Muscle layer of colon (tissue), 2 donors: ENCODE measurements at regions not wholly inside any gene's neighbourhood (a gene's known extent, or its start where the extent isn't known, plus 50 kb on each side); places are given as distances from the start of the nearest gene placed in this dataset.

Experiments
- H3K27ac ChIP-seq: one replicate; pipeline ENCODE4 v1.7.0; 2013; ENCODE audit warnings: low read depth, mild to moderate bottlenecking, low read length, moderate library complexity
- H3K27me3 ChIP-seq, 2 donors: one replicate each; pipeline ENCODE4 v1.7.0; 2013; ENCODE audit warnings: low read length in 2 of 2, mild to moderate bottlenecking in 2 of 2; ENCODE audit not compliant: insufficient read depth in 2 of 2, control insufficient read depth in 1 of 2
- H3K36me3 ChIP-seq: one replicate; pipeline ENCODE4 v1.7.0; 2013; ENCODE audit warnings: mild to moderate bottlenecking, low read length; ENCODE audit not compliant: insufficient read depth
- H3K4me1 ChIP-seq: one replicate; pipeline ENCODE4 v1.7.0; 2013; ENCODE audit warnings: mild to moderate bottlenecking, low read length; ENCODE audit not compliant: insufficient read depth
- H3K4me3 ChIP-seq, 2 donors: one replicate each; pipeline ENCODE4 v1.7.0; 2013; ENCODE audit warnings: low read length in 2 of 2, low read depth in 1 of 2, mild to moderate bottlenecking in 1 of 2, moderate library complexity in 1 of 2
- H3K9ac ChIP-seq: one replicate; pipeline ENCODE4 v1.7.0; 2013; ENCODE audit warnings: low read length
- H3K9me3 ChIP-seq: one replicate; pipeline ENCODE4 v1.7.0; 2013; ENCODE audit warnings: mild to moderate bottlenecking, low read length
- donor health status: abdominal sarcoma.
- donor health status: Adenocarcinoma of cecum.

DNA sequence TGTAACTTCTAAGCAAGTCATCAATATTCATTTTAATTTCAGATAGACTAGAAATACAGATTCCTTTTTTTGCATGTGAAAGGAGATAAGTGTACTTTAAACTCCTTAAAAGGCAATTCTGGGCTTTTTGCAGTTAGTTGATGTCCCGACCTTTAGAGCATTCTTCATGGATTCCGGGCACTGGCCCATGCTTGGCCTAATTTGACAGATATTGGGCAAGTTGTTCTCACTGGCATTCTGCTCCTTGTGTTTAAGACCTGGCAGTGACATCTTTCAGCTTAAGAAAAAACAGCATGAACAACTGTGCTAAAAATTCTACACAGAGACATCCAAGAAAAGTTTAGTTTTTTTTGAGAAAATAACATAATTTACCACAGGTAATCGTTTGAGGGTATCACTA lies 1037.2 kb downstream of the PCDH18 start:
- H3K4me1 ChIP-seq, result no peaks in the 10 kb centered on the region
- no peak overlapping the region for H3K27ac ChIP-seq
- H3K36me3 ChIP-seq, result no peaks in the 10 kb centered on the region
- H3K9ac ChIP-seq, result no peak overlapping the region
- no peaks in the 10 kb centered on the region for H3K9me3 ChIP-seq
- H3K27me3 ChIP-seq, result no peaks in the 10 kb centered on the region
- H3K4me3 ChIP-seq, result no peak overlapping the region

DNA sequence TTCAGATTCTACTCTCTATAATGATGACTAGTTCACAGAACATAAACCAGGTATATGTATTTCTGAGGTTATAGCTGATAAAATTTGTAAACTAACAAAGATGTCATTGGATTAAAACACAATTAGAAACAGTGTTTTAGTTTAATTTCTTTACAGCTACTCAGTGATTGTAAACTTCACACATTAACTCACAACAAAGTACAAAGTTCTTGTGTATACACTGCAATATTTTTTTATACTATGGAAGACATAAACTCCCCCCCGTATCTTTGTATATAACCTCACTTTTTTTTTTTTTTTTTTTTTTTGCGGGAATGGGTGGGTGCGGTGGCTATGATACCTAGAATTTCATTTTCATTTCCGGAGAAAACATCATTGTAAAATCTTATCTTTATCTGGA lies 1043.2 kb downstream of the PCDH18 start:
- no peak overlapping the region for H3K4me3 ChIP-seq
- H3K27ac ChIP-seq, result no peak overlapping the region
- no peak overlapping the region for H3K9ac ChIP-seq
- H3K36me3 ChIP-seq, result no peaks in the 10 kb centered on the region
- no peaks in the 10 kb centered on the region for H3K27me3 ChIP-seq
- H3K9me3 ChIP-seq, result no peaks in the 10 kb centered on the region
- no peaks in the 10 kb centered on the region for H3K4me1 ChIP-seq

DNA sequence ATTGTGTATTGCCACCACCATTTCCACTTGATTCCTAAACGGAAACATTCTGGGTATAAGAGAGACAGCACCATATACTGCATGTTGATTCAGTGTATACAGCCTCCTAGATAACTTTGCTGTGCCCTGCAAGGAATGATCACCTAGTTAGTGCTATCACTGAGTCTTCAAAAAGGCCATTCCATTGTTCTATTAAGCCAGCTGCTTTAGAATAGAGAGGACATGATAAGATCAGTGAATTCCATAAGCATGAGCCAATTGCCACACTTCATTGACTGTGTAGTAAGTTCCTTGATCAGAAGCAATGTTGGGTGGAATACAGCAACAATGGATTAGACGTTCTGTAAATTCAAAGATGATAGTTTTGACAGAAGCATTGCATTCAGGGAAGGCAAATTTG lies 1047.3 kb downstream of the PCDH18 start:
- H3K27me3 ChIP-seq, result no peaks in the 10 kb centered on the region
- no peak overlapping the region for H3K9ac ChIP-seq
- H3K4me1 ChIP-seq, result no peaks in the 10 kb centered on the region
- no peak overlapping the region for H3K4me3 ChIP-seq
- no peak overlapping the region for H3K27ac ChIP-seq
- H3K36me3 ChIP-seq, result no peaks in the 10 kb centered on the region
- H3K9me3 ChIP-seq, result no peaks in the 10 kb centered on the region

DNA sequence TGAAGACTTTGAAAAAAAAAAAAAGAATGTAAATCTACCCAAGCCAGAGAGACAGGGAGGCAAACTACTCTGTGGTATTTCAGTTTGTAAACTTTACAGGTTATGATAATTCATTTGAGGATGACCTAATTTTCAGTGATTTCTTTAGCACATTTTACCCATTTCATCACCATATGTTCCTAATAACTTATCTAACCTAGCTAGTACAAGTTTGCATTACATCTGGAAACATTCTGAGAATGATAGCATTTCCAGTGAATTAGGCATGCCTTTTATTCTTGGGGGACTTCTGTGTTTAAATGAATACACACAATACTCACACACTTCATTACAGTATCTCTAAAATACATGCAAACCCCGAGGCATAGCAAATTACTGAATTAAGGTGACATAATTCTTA lies 1055.5 kb downstream of the PCDH18 start:
- Histone ChIP-seq H3K27me3 (no peaks in the 10 kb centered on the region), H3K27ac (no peak overlapping the region), H3K36me3 (no peaks in the 10 kb centered on the region), H3K4me3 (no peak overlapping the region), H3K9me3 (no peaks in the 10 kb centered on the region), H3K9ac (no peak overlapping the region), H3K4me1 (no peaks in the 10 kb centered on the region)

DNA sequence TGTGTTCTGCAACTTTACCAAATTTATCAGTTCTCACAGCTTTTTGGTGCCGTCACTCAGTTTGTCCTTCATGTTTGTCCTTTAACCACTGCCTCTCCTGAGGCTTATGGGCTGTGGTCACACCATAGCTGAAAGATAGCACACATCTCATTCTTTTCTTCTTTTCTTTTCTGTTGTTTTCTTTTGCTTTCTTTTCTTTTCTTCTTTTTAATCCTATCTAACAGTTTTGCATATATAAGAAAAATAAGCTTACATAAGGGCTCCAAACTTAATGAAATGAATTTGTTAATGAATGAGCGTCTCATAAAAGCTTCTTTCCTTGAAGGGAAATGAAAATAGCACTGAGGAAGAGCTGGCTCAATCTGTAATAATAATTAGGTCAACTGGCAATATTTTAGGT lies 1061.2 kb downstream of the PCDH18 start:
- Histone ChIP-seq H3K9ac (no peak overlapping the region), H3K9me3 (no peaks in the 10 kb centered on the region), H3K27me3 (no peaks in the 10 kb centered on the region), H3K4me3 (no peak overlapping the region), H3K4me1 (no peaks in the 10 kb centered on the region), H3K27ac (no peak overlapping the region), H3K36me3 (no peaks in the 10 kb centered on the region)

DNA sequence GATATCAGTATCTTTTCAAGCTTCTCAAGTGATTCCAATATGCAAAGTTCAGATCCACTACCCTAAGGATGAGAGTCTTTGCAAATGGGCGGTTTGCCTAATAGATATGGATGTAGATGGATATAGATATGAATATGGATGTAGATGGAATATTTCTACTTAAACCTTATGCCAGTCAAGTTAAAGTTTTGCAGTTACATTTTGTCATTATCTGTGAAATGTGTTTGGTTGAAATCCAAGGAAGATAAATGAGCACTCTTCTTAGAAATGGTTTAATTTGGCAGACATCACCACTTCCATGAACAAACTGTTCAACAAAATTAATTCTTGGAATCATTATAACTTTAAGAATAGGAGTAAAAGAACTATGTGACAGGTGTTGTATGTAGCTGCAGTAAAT lies 1066.6 kb downstream of the PCDH18 start:
- no peak overlapping the region for H3K27ac ChIP-seq
- H3K4me1 ChIP-seq, result no peaks in the 10 kb centered on the region
- H3K36me3 ChIP-seq, result no peaks in the 10 kb centered on the region
- no peaks in the 10 kb centered on the region for H3K27me3 ChIP-seq
- H3K4me3 ChIP-seq, result no peak overlapping the region
- no peaks in the 10 kb centered on the region for H3K9me3 ChIP-seq
- no peak overlapping the region for H3K9ac ChIP-seq

DNA sequence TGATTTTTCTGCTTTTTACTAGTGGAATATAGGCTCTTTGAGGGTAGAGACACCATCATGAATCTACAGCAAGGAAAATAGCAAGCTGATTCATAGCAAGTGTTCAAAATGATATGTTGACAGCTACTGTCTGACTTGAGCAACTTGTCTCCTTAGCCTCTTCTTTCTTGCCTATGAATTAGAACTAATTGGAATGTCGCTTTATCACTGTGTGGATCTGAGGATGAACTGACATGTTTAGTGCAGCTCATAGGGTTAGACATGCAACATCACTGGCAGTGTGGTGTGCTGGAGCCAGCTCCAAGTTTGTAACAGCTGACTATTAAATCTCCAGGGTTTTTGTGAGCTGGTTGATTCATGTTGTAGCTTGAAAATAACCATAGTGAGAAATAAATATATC lies 1068.4 kb downstream of the PCDH18 start:
- no peaks in the 10 kb centered on the region for H3K4me1 ChIP-seq
- no peaks in the 10 kb centered on the region for H3K27me3 ChIP-seq
- H3K36me3 ChIP-seq, result no peaks in the 10 kb centered on the region
- no peak overlapping the region for H3K27ac ChIP-seq
- H3K9ac ChIP-seq, result no peak overlapping the region
- H3K4me3 ChIP-seq, result no peak overlapping the region
- no peaks in the 10 kb centered on the region for H3K9me3 ChIP-seq

DNA sequence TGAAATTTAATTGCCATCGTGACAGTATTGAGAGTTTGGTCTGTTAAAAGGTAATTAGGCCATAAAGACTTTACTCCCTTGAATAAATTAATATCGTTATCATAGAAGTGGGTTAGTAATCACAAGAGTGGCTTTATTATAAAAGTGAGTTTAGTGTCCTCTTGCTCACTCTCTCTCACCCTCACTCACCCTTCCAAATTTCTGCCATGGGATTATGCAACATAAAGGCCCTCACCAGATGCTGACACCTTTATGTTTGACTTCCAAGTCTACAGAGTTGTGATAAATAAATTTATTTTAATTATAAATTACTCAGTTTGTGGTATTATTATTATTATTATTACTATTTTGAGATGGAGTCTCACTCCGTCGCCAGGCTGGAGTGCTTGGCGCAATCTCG lies 1070.8 kb downstream of the PCDH18 start:
- no peak overlapping the region for H3K27ac ChIP-seq
- no peaks in the 10 kb centered on the region for H3K4me1 ChIP-seq
- no peaks in the 10 kb centered on the region for H3K36me3 ChIP-seq
- no peaks in the 10 kb centered on the region for H3K9me3 ChIP-seq
- no peaks in the 10 kb centered on the region for H3K27me3 ChIP-seq
- no peak overlapping the region for H3K9ac ChIP-seq
- no peak overlapping the region for H3K4me3 ChIP-seq

DNA sequence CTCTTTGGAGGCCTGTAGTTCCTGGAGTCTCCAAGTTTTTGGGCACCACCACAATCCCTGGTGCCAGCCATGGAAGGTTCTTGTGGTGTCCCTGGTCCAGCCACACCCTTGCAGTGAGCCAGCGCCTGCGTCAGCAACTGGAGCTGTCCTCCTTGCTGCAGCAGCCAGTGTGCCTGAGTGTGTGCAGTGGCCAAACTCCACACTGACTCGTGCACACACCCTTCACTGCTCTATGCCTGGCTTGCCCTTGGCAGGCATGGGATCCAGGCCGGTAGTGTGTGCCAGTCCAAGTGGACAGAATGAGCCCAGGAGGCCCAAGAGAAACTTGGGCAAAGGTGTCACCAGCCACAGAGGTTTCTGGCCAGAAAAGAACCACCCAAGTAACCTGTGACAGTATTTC lies 1074.0 kb downstream of the PCDH18 start:
- Histone ChIP-seq H3K36me3 (no peaks in the 10 kb centered on the region), H3K27ac (no peak overlapping the region), H3K4me1 (no peaks in the 10 kb centered on the region), H3K27me3 (no peaks in the 10 kb centered on the region), H3K9me3 (no peaks in the 10 kb centered on the region), H3K4me3 (no peak overlapping the region), H3K9ac (no peak overlapping the region)

DNA sequence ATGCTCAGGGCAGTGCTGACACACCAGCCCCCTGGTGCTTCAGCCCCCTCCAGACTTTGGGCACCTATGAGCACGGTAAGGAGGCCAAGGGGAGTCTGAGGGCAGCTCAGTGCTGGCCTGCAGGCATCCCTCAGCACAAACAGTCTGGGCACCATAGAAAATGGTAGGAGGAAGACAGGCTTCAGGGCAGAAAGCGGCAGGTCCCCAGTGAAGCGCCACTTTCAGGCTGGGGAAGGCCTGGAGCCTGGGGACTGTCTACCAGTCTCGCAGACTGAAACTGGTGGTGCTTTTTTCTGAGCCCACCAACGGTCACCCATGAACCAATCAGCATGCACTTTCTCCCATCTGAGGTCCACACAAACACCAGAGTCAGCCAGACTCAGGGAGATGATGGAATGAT lies 1074.7 kb downstream of the PCDH18 start:
- Histone ChIP-seq H3K27ac (no peak overlapping the region), H3K4me3 (no peak overlapping the region), H3K4me1 (no peaks in the 10 kb centered on the region), H3K27me3 (no peaks in the 10 kb centered on the region), H3K9ac (no peak overlapping the region), H3K36me3 (no peaks in the 10 kb centered on the region), H3K9me3 (no peaks in the 10 kb centered on the region)

DNA sequence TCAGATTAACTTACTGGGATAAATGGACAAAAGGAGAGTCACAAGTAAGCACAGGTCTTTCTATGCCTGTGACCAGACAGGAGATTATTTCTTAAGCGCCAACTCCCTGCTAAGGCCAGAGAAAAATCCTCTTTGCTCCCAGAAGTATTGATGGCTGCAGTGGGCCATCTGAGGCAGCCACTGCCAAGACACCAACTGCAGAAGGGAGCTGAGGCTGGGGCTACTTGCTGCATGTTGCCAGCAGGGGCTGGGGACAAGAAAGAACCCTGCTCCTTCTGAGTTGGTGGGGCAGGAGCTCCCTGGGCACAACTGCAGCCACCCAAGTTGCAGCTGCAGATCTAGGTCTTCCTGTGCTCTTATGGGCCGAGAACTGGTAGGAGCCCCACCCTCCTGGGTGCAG lies 1075.3 kb downstream of the PCDH18 start:
- Histone ChIP-seq H3K36me3 (no peaks in the 10 kb centered on the region), H3K27ac (no peak overlapping the region), H3K27me3 (no peaks in the 10 kb centered on the region), H3K4me3 (no peak overlapping the region), H3K4me1 (no peaks in the 10 kb centered on the region), H3K9me3 (no peaks in the 10 kb centered on the region), H3K9ac (no peak overlapping the region)

DNA sequence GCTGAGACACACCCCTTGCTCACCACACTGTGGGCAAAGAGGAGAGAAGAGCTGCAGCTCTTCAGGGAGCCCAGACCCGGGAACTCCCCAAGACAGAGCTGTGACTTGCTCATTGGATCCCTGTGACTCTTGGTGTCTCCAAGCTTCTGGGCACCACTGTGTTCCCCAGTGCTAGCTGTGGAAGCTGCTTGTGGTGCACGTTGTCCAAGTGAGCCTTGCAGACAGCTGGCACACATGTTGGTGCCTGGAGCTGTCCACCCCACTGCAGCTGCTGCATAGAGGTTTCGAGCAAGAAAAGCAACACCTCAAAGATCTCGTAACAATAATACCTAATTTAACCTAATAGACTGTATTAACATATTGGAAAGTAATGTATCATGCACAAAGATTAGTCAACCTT lies 1089.3 kb downstream of the PCDH18 start:
- H3K27ac ChIP-seq, result no peak overlapping the region
- H3K9ac ChIP-seq, result no peak overlapping the region
- no peaks in the 10 kb centered on the region for H3K4me1 ChIP-seq

More for the DNA sequence above, 1089.3 kb downstream of the PCDH18 start:
- Histone ChIP-seq H3K4me3 (no peak overlapping the region), H3K9me3 (no peaks in the 10 kb centered on the region), H3K36me3 (no peaks in the 10 kb centered on the region), H3K27me3 (no peaks in the 10 kb centered on the region)
